Prostate gland (tissue), 1 donor: ENCODE measurements at regions not wholly inside any gene's neighbourhood (a gene's known extent, or its start where the extent isn't known, plus 50 kb on each side); places are given as distances from the start of the nearest gene placed in this dataset.

ENCODE experiments used
- POLR2A ChIP-seq: fragments of 450-650 bp; IDR thresholded peaks from one replicate; pipeline ENCODE4 v1.6.1; 2016; ENCODE audit warnings: antibody characterized with exemption, mild to moderate bottlenecking
- POLR2AphosphoS5 ChIP-seq: sonication (generic); formaldehyde crosslinking; IDR thresholded peaks from one replicate; pipeline ENCODE4 v1.6.1; 2017; ENCODE audit warnings: antibody characterized with exemption

DNA sequence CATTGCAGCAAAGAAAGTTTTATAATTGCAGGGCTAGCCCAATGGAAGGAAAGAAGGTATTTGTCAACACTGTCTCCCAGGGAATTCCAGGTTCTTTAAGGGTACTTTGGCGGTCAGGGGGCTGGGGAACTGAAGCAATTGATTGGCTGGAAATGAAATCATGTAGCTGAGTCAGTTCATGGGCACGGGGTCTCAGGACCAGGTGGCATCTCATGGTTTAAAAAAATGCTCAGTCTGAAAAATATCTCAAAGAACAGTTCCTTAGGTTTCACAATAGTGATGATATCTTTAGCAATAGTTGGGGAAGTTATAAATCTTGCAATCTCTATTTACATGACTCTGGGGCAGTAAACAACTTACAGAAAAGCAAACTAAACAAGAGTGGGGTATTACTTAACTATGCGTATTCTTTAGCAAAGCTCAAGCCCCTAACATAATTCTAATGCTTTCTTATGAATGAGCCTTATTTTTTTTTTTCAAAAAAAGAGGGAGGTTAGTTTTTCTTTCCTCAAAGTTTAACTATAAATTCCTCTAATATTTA, 376.9 kb upstream of the NRG3 start:
- TF ChIP-seq POLR2AphosphoS5 (no peak), POLR2A (no peak)
